ENCODE measurements at regions not wholly inside any gene's neighbourhood (a gene's known extent, or its start where the extent isn't known, plus 50 kb on each side); places are given as distances from the start of the nearest gene placed in this dataset.

DNA sequence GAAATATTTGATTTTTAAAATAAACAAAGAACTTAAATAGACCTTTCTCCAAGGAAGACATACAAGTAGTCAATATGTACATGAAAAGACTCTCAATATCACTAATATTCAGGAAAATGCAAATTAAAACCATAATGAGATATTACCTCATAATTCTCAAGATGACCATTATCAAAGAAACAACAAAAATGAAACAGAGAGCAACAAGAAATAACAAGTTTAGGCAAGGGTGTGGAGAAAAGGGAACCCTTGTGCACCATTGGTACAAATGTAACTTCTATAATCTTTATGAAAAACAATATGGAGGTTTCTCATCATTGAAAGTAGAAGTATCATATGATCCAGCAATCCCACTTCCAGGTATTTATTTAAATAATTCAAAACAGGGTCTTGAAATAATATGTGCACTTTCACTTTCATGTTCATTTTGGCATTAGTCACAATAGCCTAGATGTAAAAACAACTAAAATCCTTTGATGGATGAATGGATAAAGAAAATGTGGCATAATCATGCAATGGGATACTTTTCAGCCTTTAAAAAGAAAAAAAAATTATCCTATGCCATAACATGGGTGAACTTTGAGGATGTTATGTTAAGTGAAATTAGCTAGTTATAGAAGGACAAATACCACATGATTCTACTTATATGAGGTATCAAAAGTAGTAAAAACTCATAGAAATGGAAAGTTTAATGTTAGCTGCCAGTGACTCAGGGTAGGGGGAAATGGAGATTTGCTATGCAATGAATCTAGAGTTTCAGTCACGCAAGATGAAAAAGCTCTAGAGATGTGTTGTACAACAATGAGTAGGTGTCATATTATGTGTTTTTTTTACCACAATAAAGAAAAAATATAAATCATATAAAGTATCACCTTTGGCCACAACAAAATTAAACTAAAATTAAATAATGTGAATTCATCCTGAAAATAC, 114.5 kb upstream of the LYPLAL1 start:
- TF ChIP-seq EZH2 (IDR thresholded peaks at IDR 0.05) (no peak), POLR2AphosphoS5 (IDR thresholded peaks at IDR 0.05; ENCODE audit: borderline replicate concordance, low read depth, low read length) (no peak), FOXP2 (optimal IDR thresholded peaks at IDR 0.05; ENCODE audit: control extremely low read depth, extremely low read length, insufficient read depth) (no peak)
